ENCODE measurements at regions not wholly inside any gene's neighbourhood (a gene's known extent, or its start where the extent isn't known, plus 50 kb on each side); places are given as distances from the start of the nearest gene placed in this dataset.
A peak's percentile ranks its signal among the peaks of the same experiment; 100 is the strongest.

DNA sequence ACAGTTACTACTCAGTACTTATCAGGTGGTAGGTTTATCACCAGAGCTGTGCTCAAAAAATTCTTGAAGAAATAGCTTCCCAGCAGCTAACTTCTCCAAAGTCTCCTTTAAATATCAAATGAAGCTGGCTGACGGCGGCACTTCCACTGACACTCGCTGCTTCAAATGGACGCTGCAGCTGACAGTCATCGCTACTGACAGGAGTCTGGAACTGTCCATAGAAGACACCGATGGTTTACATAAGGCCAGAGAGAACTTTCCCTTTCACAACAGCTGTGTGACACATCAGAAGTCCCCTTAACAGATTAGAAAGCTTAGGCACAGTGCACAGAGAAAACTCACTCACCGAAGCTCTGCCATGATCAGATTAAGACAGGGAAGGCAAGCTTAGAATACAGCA is 270.2 kb downstream of the SHOX2 start:
- ATAC-seq, result no peak
- TF ChIP-seq TOX (CRISPR knock-in tag; IDR thresholded peaks at IDR 0.05; ENCODE audit: borderline replicate concordance) (no peak), SNAI2 (CRISPR knock-in tag; IDR thresholded peaks at IDR 0.05) (no peak), ZNF70 (CRISPR knock-in tag; IDR thresholded peaks at IDR 0.05) (no peak), OSR1 (CRISPR knock-in tag; IDR thresholded peaks at IDR 0.05) (no peak), ZFP30 (CRISPR knock-in tag; IDR thresholded peaks at IDR 0.05) (no peak)
- TF ChIP-seq, protein P1, sequence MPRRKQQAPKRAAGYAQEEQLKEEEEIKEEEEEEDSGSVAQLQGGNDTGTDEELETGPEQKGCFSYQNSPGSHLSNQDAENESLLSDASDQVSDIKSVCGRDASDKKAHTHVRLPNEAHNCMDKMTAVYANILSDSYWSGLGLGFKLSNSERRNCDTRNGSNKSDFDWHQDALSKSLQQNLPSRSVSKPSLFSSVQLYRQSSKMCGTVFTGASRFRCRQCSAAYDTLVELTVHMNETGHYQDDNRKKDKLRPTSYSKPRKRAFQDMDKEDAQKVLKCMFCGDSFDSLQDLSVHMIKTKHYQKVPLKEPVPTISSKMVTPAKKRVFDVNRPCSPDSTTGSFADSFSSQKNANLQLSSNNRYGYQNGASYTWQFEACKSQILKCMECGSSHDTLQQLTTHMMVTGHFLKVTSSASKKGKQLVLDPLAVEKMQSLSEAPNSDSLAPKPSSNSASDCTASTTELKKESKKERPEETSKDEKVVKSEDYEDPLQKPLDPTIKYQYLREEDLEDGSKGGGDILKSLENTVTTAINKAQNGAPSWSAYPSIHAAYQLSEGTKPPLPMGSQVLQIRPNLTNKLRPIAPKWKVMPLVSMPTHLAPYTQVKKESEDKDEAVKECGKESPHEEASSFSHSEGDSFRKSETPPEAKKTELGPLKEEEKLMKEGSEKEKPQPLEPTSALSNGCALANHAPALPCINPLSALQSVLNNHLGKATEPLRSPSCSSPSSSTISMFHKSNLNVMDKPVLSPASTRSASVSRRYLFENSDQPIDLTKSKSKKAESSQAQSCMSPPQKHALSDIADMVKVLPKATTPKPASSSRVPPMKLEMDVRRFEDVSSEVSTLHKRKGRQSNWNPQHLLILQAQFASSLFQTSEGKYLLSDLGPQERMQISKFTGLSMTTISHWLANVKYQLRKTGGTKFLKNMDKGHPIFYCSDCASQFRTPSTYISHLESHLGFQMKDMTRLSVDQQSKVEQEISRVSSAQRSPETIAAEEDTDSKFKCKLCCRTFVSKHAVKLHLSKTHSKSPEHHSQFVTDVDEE (CRISPR knock-in tag; IDR thresholded peaks at IDR 0.05), result no peak

DNA sequence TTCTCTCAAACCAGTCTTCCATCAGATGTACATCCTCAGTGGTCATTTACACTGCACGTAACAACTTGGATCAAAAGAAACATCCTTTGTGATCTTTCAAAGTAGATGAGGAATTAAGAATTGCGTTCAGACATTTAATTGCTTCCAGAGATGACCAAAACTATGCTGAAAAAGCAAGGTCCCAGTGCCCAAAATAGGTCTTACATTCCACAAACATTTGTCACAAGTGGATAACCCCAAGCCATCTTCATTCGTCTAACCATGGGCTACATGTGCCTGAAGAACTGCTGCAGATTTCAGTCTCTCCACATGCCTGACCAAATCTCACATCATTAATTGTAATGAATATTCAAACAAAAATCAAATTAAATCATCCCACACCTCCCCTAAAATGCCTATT is 273.6 kb downstream of the SHOX2 start:
- ATAC-seq, result peak; percentile 89
- TF ChIP-seq GLIS3 (CRISPR knock-in tag; IDR thresholded peaks at IDR 0.05), result no peak

DNA sequence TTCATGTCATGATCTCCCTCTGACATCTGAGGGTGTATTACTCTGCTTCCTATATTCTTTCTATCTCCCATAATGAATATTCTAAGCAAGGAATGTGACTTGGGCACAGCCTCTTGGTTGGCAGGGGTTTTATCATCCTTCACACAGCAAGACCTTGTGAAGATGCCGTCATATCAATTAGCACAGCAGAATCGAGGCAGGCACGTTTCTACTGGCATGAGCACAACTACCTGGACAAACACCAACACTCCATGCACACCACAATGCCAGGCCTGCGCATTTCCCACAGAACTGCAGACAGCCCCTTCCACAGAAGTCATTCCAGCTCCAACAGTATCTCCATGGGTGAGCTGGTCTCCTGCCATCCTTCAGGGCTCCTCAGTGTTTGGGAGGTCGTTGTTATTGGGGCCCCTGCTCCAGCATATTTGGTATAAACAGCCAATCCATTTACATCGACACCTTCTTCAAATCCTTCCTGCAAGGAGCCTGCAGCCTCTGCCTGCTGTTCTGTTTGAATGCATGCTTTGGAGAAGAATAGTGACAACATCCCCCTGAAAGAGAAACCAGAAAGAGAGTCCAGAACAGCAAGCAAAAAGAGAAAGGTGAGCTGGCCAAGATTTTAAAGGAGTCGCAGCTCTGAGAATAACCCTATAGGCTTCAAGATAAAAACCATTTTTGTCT is 275.5 kb downstream of the SHOX2 start:
- ATAC-seq, result no peak
- TF ChIP-seq, protein P2, sequence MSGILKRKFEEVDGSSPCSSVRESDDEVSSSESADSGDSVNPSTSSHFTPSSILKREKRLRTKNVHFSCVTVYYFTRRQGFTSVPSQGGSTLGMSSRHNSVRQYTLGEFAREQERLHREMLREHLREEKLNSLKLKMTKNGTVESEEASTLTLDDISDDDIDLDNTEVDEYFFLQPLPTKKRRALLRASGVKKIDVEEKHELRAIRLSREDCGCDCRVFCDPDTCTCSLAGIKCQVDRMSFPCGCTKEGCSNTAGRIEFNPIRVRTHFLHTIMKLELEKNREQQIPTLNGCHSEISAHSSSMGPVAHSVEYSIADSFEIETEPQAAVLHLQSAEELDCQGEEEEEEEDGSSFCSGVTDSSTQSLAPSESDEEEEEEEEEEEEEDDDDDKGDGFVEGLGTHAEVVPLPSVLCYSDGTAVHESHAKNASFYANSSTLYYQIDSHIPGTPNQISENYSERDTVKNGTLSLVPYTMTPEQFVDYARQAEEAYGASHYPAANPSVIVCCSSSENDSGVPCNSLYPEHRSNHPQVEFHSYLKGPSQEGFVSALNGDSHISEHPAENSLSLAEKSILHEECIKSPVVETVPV (CRISPR knock-in tag; IDR thresholded peaks at IDR 0.05), result no peak
- TF ChIP-seq CSDC2 (CRISPR knock-in tag; IDR thresholded peaks at IDR 0.05) (no peak), ESRRG (CRISPR knock-in tag; IDR thresholded peaks at IDR 0.05) (no peak), OSR1 (CRISPR knock-in tag; IDR thresholded peaks at IDR 0.05) (no peak), ARNTL (CRISPR knock-in tag; IDR thresholded peaks at IDR 0.05; ENCODE audit: borderline replicate concordance, low read depth) (no peak), ISL1 (CRISPR knock-in tag; IDR thresholded peaks at IDR 0.05) (no peak), PPARA (CRISPR knock-in tag; IDR thresholded peaks at IDR 0.05; ENCODE audit: borderline replicate concordance) (no peak), ZNF8 (CRISPR knock-in tag; IDR thresholded peaks at IDR 0.05) (no peak), ZFP3 (CRISPR knock-in tag; IDR thresholded peaks at IDR 0.05) (no peak), ZNF565 (CRISPR knock-in tag; conservative IDR thresholded peaks at IDR 0.05; ENCODE audit: low read depth) (no peak), SNAI2 (CRISPR knock-in tag; IDR thresholded peaks at IDR 0.05) (no peak), BACH2 (CRISPR knock-in tag; IDR thresholded peaks at IDR 0.05; ENCODE audit: borderline replicate concordance) (no peak), GLIS3 (CRISPR knock-in tag; IDR thresholded peaks at IDR 0.05) (no peak), TCF4 (CRISPR knock-in tag; IDR thresholded peaks at IDR 0.05; ENCODE audit: borderline replicate concordance) (no peak)
- TF ChIP-seq, protein P3, sequence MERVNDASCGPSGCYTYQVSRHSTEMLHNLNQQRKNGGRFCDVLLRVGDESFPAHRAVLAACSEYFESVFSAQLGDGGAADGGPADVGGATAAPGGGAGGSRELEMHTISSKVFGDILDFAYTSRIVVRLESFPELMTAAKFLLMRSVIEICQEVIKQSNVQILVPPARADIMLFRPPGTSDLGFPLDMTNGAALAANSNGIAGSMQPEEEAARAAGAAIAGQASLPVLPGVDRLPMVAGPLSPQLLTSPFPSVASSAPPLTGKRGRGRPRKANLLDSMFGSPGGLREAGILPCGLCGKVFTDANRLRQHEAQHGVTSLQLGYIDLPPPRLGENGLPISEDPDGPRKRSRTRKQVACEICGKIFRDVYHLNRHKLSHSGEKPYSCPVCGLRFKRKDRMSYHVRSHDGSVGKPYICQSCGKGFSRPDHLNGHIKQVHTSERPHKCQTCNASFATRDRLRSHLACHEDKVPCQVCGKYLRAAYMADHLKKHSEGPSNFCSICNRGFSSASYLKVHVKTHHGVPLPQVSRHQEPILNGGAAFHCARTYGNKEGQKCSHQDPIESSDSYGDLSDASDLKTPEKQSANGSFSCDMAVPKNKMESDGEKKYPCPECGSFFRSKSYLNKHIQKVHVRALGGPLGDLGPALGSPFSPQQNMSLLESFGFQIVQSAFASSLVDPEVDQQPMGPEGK (CRISPR knock-in tag; IDR thresholded peaks at IDR 0.05; ENCODE audit: borderline replicate concordance), result no peak
- TF ChIP-seq, protein P4, sequence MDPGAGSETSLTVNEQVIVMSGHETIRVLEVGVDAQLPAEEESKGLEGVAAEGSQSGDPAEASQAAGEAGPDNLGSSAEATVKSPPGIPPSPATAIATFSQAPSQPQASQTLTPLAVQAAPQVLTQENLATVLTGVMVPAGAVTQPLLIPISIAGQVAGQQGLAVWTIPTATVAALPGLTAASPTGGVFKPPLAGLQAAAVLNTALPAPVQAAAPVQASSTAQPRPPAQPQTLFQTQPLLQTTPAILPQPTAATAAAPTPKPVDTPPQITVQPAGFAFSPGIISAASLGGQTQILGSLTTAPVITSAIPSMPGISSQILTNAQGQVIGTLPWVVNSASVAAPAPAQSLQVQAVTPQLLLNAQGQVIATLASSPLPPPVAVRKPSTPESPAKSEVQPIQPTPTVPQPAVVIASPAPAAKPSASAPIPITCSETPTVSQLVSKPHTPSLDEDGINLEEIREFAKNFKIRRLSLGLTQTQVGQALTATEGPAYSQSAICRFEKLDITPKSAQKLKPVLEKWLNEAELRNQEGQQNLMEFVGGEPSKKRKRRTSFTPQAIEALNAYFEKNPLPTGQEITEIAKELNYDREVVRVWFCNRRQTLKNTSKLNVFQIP (CRISPR knock-in tag; IDR thresholded peaks at IDR 0.05; ENCODE audit: borderline replicate concordance, low read depth), result no peak
- TF ChIP-seq, protein P1 (CRISPR knock-in tag; IDR thresholded peaks at IDR 0.05), result no peak
- TF ChIP-seq, protein P5, sequence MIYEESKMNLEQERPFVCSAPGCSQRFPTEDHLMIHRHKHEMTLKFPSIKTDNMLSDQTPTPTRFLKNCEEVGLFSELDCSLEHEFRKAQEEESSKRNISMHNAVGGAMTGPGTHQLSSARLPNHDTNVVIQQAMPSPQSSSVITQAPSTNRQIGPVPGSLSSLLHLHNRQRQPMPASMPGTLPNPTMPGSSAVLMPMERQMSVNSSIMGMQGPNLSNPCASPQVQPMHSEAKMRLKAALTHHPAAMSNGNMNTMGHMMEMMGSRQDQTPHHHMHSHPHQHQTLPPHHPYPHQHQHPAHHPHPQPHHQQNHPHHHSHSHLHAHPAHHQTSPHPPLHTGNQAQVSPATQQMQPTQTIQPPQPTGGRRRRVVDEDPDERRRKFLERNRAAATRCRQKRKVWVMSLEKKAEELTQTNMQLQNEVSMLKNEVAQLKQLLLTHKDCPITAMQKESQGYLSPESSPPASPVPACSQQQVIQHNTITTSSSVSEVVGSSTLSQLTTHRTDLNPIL (CRISPR knock-in tag; IDR thresholded peaks at IDR 0.05; ENCODE audit: low read depth), result no peak
